ENCODE measurements at regions not wholly inside any gene's neighbourhood (a gene's known extent, or its start where the extent isn't known, plus 50 kb on each side); places are given as distances from the start of the nearest gene placed in this dataset.

GRCh38 chr22:48639896-48640748 lies 1187.6 kb downstream of the BRD1 start:
- H3K4me1 ChIP-seq (ENCODE audit: insufficient read depth, low read length), result no peaks in the 10 kb centered on the region
- ATAC-seq (no peak), DNase-seq (no peak)
- ChIA-PET CTCF (no interaction called here), POLR2A (ENCODE audit: unreplicated experiment) (no interaction called here)
- no peak overlapping the region for H3K27ac ChIP-seq (ENCODE audit: low read length)
- H3K9me3 ChIP-seq (ENCODE audit: low read length), result no peaks in the 10 kb centered on the region
- no peaks in the 10 kb centered on the region for H3K9me2 ChIP-seq (replicated peaks; ENCODE audit: low read length)
- H4K20me1 ChIP-seq (ENCODE audit: low read length), result no peaks in the 10 kb centered on the region
- H3K36me3 ChIP-seq (ENCODE audit: low read depth, low read length), result no peaks in the 10 kb centered on the region
- intact Hi-C loops (cut with micrococcal nuclease), result no loop called here
- TF ChIP-seq EZH2phosphoT487 (IDR thresholded peaks at IDR 0.05; ENCODE audit: borderline replicate concordance, low read length) (no peak), EZH2 (IDR thresholded peaks at IDR 0.05; ENCODE audit: low read length, unreplicated experiment) (no peak)
- TF ChIP-seq, protein P1, sequence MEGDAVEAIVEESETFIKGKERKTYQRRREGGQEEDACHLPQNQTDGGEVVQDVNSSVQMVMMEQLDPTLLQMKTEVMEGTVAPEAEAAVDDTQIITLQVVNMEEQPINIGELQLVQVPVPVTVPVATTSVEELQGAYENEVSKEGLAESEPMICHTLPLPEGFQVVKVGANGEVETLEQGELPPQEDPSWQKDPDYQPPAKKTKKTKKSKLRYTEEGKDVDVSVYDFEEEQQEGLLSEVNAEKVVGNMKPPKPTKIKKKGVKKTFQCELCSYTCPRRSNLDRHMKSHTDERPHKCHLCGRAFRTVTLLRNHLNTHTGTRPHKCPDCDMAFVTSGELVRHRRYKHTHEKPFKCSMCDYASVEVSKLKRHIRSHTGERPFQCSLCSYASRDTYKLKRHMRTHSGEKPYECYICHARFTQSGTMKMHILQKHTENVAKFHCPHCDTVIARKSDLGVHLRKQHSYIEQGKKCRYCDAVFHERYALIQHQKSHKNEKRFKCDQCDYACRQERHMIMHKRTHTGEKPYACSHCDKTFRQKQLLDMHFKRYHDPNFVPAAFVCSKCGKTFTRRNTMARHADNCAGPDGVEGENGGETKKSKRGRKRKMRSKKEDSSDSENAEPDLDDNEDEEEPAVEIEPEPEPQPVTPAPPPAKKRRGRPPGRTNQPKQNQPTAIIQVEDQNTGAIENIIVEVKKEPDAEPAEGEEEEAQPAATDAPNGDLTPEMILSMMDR (conservative IDR thresholded peaks at IDR 0.05; ENCODE audit: low read depth, low read length), result no peak
- H3F3A ChIP-seq (ENCODE audit: low read length, unreplicated experiment), result no peaks in the 10 kb centered on the region
- no peaks in the 10 kb centered on the region for H3K79me2 ChIP-seq (ENCODE audit: low read length)
- H3K27me3 ChIP-seq (ENCODE audit: low read length), result no peaks in the 10 kb centered on the region
- H3K4me2 ChIP-seq (ENCODE audit: low read length), result no peak overlapping the region
- no TSS peak for BruUV-seq (replicated peaks)
- no peak overlapping the region for H3K4me3 ChIP-seq (ENCODE audit: low read length)
- H3K9ac ChIP-seq (ENCODE audit: low read length), result no peak overlapping the region
- H2AFZ ChIP-seq (ENCODE audit: low read length), result no peak overlapping the region

DNA sequence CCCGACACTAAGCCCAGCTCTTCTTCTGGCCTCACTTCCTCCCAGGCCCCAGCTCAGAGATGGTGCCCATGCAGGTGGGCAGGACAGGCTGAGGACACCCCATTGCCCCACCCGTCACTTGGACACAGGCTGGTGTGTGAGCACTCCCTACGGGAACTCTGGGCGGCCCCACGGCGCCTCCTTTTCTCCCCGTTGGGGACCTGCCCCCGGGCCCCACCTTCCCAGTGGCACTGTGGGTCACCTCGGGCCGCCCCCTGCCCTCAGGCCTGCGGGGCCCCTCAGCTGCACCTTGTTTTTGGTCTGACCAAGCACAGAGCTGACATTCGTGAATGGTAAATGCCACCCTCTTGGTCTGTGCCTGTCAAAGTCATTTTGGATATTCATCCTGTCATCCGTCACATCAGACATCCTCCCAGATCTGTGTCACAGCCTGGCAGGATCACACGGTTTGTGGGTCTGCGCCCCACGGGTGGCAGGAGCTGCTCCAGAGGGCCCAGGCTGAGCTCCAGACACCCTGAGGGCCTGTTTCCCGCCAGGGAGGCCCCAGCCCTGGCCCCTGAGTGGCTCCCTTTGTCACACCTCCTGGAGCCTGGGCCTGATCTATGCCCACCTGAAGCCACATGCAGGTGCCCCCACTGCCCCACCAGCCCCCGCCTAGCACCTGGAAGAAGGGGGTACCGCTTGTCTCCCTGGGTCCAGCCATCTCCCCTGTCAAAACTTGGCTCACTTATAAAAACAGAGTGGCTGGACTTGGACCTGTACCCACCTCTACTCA lies 1188.5 kb downstream of the BRD1 start:
- ATAC-seq, result no peak
- H3K4me3 ChIP-seq (ENCODE audit: low read length), result no peak overlapping the region
- H4K20me1 ChIP-seq (ENCODE audit: low read length), result no peaks in the 10 kb centered on the region
- H3K9me2 ChIP-seq (replicated peaks; ENCODE audit: low read length), result no peaks in the 10 kb centered on the region
- ChIA-PET CTCF (no interaction called here), POLR2A (ENCODE audit: unreplicated experiment) (no interaction called here)
- TF ChIP-seq EZH2phosphoT487 (IDR thresholded peaks at IDR 0.05; ENCODE audit: borderline replicate concordance, low read length) (no peak), EZH2 (IDR thresholded peaks at IDR 0.05; ENCODE audit: low read length, unreplicated experiment) (no peak)
- TF ChIP-seq, protein P1 (conservative IDR thresholded peaks at IDR 0.05; ENCODE audit: low read depth, low read length), result no peak
- H3K9me3 ChIP-seq (ENCODE audit: low read length), result no peaks in the 10 kb centered on the region
- no peak overlapping the region for H3K27ac ChIP-seq (ENCODE audit: low read length)
- no peak overlapping the region for H2AFZ ChIP-seq (ENCODE audit: low read length)
- no peaks in the 10 kb centered on the region for H3F3A ChIP-seq (ENCODE audit: low read length, unreplicated experiment)
- no peaks in the 10 kb centered on the region for H3K36me3 ChIP-seq (ENCODE audit: low read depth, low read length)
- H3K27me3 ChIP-seq (ENCODE audit: low read length), result no peaks in the 10 kb centered on the region
- H3K4me2 ChIP-seq (ENCODE audit: low read length), result no peak overlapping the region
- H3K79me2 ChIP-seq (ENCODE audit: low read length), result no peaks in the 10 kb centered on the region
- H3K4me1 ChIP-seq (ENCODE audit: insufficient read depth, low read length), result no peaks in the 10 kb centered on the region
- DNase-seq, result no peak
- intact Hi-C loops (cut with micrococcal nuclease), result no loop called here
- no TSS peak for BruUV-seq (replicated peaks)
- no peak overlapping the region for H3K9ac ChIP-seq (ENCODE audit: low read length)

DNA sequence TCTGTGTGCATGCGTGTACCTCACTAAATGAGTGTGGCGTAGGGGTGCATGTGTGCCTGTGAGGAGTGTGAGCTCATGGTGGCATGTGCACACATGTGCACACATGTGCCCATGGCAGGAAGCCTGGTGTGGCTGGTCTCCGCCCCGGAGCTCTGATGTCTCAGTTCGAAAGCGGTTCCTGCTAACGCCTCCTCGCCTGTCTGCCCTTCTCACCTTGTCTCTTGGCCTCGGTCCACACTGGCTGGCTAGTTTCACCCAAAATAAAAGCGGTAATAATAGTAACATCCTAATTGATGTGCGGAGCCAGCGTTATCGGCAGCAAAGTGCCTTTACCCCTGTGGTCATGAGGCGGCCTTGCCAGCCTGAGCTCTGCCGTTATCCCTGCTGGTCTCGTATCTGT lies 1190.4 kb downstream of the BRD1 start:
- TF ChIP-seq EZH2 (IDR thresholded peaks at IDR 0.05; ENCODE audit: low read length, unreplicated experiment), result no peak
- H3K4me2 ChIP-seq (ENCODE audit: low read length), result no peak overlapping the region
- H3K4me3 ChIP-seq (ENCODE audit: low read length), result no peak overlapping the region
- no peaks in the 10 kb centered on the region for H4K20me1 ChIP-seq (ENCODE audit: low read length)
- no peaks in the 10 kb centered on the region for H3F3A ChIP-seq (ENCODE audit: low read length, unreplicated experiment)
- intact Hi-C loops (cut with micrococcal nuclease), result no loop called here
- no peaks in the 10 kb centered on the region for H3K9me2 ChIP-seq (replicated peaks; ENCODE audit: low read length)
- DNase-seq (no peak), ATAC-seq (no peak)
- no peaks in the 10 kb centered on the region for H3K27me3 ChIP-seq (ENCODE audit: low read length)
- POLR2A ChIA-PET (ENCODE audit: unreplicated experiment), result no interaction called here
- no peaks in the 10 kb centered on the region for H3K79me2 ChIP-seq (ENCODE audit: low read length)
- no peak overlapping the region for H3K27ac ChIP-seq (ENCODE audit: low read length)
- no peaks in the 10 kb centered on the region for H3K9me3 ChIP-seq (ENCODE audit: low read length)
- H3K36me3 ChIP-seq (ENCODE audit: low read depth, low read length), result no peaks in the 10 kb centered on the region
- H3K9ac ChIP-seq (ENCODE audit: low read length), result no peak overlapping the region
- CTCF ChIA-PET, result no interaction called here
- no peak overlapping the region for H2AFZ ChIP-seq (ENCODE audit: low read length)
- H3K4me1 ChIP-seq (ENCODE audit: insufficient read depth, low read length), result no peaks in the 10 kb centered on the region
- BruUV-seq (replicated peaks), result no TSS peak

Measured in PC-3 (cell line).